Mononuclear cell (primary cell): ENCODE measurements at regions not wholly inside any gene's neighbourhood (a gene's known extent, or its start where the extent isn't known, plus 50 kb on each side); places are given as distances from the start of the nearest gene placed in this dataset.

Experiments
- H3K27me3 ChIP-seq: 2 replicates; pipeline ENCODE4 v1.6.0; 2011; ENCODE audit warnings: low read length, control low read depth; ENCODE audit not compliant: insufficient read depth
- H3K4me1 ChIP-seq: 2 replicates; pipeline ENCODE4 v1.5.1; 2011; ENCODE audit warnings: mild to moderate bottlenecking, low read length, control low read depth; ENCODE audit not compliant: insufficient read depth
- H3K4me3 ChIP-seq: 2 replicates; pipeline ENCODE4 v1.5.1; 2011; ENCODE audit warnings: mild to moderate bottlenecking, low read length, moderate library complexity
- H3K9me3 ChIP-seq: 2 replicates; pipeline ENCODE4 v1.5.1; 2011; ENCODE audit warnings: low read depth, mild to moderate bottlenecking, control low read depth, low read length

DNA sequence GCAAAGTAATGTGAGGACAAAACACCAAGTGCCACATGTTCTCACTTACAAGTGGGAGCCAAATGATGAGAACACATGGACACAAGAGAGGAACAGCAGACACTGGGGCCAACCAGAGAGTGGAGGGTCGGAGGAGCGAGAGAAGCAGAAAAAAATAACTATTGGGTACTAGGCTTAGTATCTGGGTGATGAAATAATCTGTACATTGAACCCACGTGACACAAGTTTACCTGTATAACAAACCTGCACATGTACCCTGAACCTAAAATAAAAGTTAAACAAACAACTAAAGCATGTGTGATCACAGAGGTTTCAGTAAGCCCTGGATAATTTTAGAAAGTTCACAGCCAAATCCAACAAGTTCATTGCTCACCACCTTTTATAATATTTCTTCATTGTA is 160.1 kb downstream of the TENT4A start:
- no peaks in the 10 kb centered on the region for H3K4me1 ChIP-seq
- no peak overlapping the region for H3K4me3 ChIP-seq
- H3K27me3 ChIP-seq, result no peaks in the 10 kb centered on the region
- no peaks in the 10 kb centered on the region for H3K9me3 ChIP-seq

GRCh38 chr5:6875376-6875775 is 162.1 kb downstream of the TENT4A start:
- H3K27me3 ChIP-seq, result no peaks in the 10 kb centered on the region
- H3K4me1 ChIP-seq, result no peaks in the 10 kb centered on the region
- no peaks in the 10 kb centered on the region for H3K9me3 ChIP-seq
- H3K4me3 ChIP-seq, result no peak overlapping the region

- H3K4me1 ChIP-seq, result no peaks in the 10 kb centered on the region
- no peaks in the 10 kb centered on the region for H3K9me3 ChIP-seq
- no peak overlapping the region for H3K4me3 ChIP-seq
- no peaks in the 10 kb centered on the region for H3K27me3 ChIP-seq
Observed at GRCh38 chr5:6877986-6878828, 165.0 kb downstream of the TENT4A start.

- Histone ChIP-seq H3K9me3 (peaks cover 19% of the 10 kb centered on the region), H3K4me3 (no peak overlapping the region), H3K4me1 (no peaks in the 10 kb centered on the region), H3K27me3 (no peaks in the 10 kb centered on the region)
Observed at GRCh38 chr5:6885581-6885980, 172.3 kb downstream of the TENT4A start.

DNA sequence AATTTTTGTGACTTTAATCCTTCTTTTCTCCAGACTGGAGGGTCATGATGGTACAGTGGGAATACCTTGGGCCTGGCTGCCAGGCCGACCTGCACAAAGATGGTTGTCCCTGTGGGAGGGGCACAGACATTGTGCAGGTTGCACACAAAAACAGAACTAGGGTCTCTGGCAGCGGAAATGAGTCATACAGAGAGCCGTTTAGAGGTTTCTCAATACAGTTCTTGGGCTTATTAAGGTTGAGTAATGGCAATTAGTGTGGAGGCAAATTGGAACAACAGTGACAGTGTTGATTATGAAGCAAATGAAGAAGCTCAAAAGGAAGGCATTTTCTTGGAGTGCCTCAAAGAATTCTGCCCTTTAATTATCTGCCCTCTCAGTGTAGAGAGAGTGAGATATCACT is 173.6 kb downstream of the TENT4A start:
- Histone ChIP-seq H3K4me3 (no peak overlapping the region), H3K4me1 (no peaks in the 10 kb centered on the region), H3K27me3 (no peaks in the 10 kb centered on the region), H3K9me3 (peaks cover 19% of the 10 kb centered on the region)

DNA sequence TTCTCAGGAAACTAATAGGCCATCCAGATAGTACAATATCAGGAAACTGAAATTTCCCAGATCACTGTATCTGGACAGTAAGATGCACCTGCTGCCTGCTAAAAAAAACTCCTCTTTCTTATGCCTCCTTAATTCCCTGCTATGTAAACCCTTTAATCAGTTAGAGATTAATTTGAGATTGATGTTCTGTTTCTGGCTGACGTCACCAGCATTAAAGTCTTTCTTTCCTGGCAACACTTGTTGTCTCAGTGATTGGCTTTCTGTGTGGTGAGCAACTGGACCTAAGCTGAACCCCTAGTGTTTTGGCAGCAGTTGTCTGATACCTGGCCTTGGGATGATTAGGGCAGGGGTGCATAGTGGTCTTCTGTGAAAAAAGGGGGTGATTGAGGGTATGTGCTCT is 175.8 kb downstream of the TENT4A start:
- no peak overlapping the region for H3K4me3 ChIP-seq
- H3K27me3 ChIP-seq, result no peaks in the 10 kb centered on the region
- H3K9me3 ChIP-seq, result peaks cover 19% of the 10 kb centered on the region
- H3K4me1 ChIP-seq, result no peaks in the 10 kb centered on the region

DNA sequence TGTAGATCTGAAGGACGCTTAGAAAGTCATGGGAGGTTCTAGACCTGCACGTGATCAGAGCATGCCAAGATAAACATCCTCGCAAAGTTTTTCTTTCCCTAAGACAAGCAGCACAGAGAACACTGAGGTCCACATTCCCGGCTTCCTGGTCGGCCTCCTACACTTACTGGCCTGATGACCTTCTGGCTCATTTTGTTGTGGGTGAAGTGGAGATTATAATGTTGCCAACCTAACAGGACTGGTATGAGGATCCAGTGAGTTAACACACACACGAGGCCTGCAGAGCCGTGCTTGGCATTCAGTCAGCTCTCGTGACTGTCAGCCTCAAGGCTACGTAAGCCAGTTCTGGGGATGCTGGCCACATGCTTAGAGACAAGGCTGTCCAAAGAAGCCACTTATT is 186.0 kb downstream of the TENT4A start:
- no peak overlapping the region for H3K4me3 ChIP-seq
- no peaks in the 10 kb centered on the region for H3K9me3 ChIP-seq
- no peaks in the 10 kb centered on the region for H3K27me3 ChIP-seq
- H3K4me1 ChIP-seq, result no peaks in the 10 kb centered on the region

DNA sequence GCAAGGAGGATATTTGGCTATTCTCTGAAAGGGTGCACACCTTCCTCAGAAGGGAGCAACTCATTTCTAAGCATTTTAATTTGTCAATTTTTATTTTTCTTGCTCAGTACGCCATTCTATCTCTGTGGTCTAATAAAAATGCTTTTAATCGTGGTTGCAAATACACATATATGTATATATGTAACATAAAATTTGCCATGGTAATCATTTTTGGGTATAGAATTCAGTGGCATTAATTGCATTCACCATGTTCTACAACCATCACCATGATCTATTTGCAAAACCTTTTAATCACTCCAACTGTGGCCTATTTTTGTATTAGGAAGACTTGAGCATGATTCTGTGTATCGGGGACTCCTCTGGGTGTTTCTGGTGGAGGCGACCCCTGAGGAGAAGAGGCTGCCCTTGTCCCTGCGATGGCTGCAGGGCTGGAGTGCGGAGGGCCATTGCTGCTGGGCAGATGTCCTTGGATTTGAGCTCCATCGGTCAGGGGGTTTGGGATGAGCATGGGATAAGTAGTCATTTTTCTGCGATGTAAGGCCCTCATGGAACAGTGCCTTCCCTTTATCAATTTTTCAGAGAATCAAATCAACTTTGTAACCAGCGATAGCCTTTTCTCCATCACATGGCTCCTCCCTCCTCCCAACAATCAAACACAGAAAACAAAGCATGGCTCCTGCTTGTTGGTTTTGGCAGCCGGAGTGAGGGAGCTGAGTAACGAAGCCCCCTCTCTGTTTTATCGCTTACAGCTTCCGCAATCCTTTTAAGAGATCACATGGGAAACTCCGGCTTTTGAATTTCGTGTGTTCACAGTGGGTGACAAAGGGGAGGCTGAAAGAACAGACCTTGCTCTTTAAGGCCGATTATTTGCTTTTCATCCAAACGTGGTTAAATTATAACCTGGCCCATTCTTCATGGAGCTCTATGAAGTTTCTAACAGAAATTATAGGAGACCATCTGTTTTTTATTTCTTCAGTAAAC is 187.3 kb downstream of the TENT4A start:
- no peaks in the 10 kb centered on the region for H3K9me3 ChIP-seq
- no peaks in the 10 kb centered on the region for H3K4me1 ChIP-seq
- H3K27me3 ChIP-seq, result no peaks in the 10 kb centered on the region
- H3K4me3 ChIP-seq, result no peak overlapping the region

DNA sequence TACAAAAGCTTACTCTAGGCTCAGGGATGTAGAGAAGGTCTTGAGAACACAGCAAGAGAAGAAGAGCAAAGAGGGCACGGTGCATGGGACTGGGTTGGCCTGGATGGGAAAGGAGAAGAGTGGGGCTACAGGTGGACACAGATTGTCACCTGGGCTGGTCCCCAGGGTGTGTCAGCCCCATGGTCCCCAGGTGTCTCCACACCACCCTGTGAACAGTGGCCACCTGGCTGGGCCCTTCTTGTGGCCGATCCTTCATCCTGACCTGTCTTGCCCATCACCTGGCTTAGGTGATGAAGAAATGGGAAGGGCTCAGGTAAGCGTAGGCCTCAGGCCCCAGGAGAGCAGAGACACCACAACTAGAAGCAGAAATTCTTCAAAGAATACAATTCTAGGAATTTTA is 188.9 kb downstream of the TENT4A start:
- Histone ChIP-seq H3K9me3 (no peaks in the 10 kb centered on the region), H3K27me3 (no peaks in the 10 kb centered on the region), H3K4me1 (no peaks in the 10 kb centered on the region), H3K4me3 (no peak overlapping the region)

DNA sequence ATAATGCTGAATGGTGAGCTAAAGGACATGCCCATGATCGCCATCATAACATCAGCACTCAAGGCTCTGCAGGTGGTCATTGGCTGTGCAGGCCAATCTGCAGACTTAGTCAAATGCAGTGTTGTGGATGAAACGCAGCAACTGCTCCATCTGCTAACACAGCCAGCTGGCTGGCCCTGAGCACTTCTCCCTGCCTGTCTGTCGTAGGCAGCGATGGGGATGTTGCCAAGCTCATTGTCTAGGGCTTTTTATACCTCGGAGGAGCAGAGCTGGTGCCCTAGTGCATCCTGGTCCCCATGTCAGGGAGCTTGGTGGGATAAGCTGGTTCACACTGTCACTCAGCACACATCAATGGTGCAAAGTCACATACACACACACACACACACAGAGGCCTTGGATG is 189.4 kb downstream of the TENT4A start:
- H3K27me3 ChIP-seq, result no peaks in the 10 kb centered on the region
- H3K4me1 ChIP-seq, result no peaks in the 10 kb centered on the region
- H3K9me3 ChIP-seq, result no peaks in the 10 kb centered on the region
- H3K4me3 ChIP-seq, result no peak overlapping the region

DNA sequence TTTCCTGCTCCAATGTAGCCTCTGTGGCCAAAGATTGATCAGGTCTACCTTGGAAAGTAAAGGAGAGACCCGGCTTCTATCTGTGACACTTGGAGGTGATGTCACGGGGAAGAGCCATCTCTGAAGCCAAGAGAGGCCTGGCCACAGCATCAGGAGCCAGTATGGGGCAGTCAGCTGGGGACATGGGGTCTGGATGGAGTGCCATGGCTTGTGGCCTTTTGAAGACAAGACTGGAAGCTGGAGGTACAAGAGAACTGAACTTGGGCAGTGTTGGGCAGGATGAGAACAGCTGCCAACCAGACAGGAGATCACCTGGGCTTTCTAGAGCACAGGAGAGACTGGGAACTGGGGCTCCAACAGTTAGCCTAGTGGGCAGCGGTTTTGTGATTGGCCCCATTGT is 190.7 kb downstream of the TENT4A start:
- H3K9me3 ChIP-seq, result no peaks in the 10 kb centered on the region
- H3K4me1 ChIP-seq, result no peaks in the 10 kb centered on the region
- no peaks in the 10 kb centered on the region for H3K27me3 ChIP-seq
- H3K4me3 ChIP-seq, result no peak overlapping the region

GRCh38 chr5:6904860-6905259 is 191.6 kb downstream of the TENT4A start:
- Histone ChIP-seq H3K4me3 (no peak overlapping the region), H3K4me1 (no peaks in the 10 kb centered on the region), H3K27me3 (no peaks in the 10 kb centered on the region), H3K9me3 (no peaks in the 10 kb centered on the region)

DNA sequence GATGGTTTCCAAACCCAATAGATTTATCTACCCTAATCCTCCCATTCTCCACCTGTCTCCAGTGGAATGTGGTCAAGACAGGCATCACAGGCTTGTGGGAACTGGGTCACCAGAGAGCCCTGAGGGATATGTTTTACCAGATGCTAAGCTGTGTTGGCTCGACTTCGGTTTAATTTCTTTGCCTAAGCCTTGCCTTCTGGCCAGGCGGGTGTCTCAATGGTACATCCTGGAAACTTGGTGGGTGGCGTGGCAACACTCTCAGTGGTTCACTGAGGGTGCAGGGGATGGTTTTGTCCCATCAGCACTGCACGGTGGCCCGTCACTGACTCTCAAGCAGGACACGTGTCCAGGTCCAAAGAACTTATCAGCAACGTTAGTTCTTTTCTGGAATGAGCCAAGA is 192.2 kb downstream of the TENT4A start:
- no peaks in the 10 kb centered on the region for H3K27me3 ChIP-seq
- no peaks in the 10 kb centered on the region for H3K4me1 ChIP-seq
- H3K9me3 ChIP-seq, result no peaks in the 10 kb centered on the region
- no peak overlapping the region for H3K4me3 ChIP-seq

- no peaks in the 10 kb centered on the region for H3K27me3 ChIP-seq
- H3K4me3 ChIP-seq, result no peak overlapping the region
- no peaks in the 10 kb centered on the region for H3K9me3 ChIP-seq
- no peaks in the 10 kb centered on the region for H3K4me1 ChIP-seq
Observed at GRCh38 chr5:6905883-6906282, 192.7 kb downstream of the TENT4A start.

DNA sequence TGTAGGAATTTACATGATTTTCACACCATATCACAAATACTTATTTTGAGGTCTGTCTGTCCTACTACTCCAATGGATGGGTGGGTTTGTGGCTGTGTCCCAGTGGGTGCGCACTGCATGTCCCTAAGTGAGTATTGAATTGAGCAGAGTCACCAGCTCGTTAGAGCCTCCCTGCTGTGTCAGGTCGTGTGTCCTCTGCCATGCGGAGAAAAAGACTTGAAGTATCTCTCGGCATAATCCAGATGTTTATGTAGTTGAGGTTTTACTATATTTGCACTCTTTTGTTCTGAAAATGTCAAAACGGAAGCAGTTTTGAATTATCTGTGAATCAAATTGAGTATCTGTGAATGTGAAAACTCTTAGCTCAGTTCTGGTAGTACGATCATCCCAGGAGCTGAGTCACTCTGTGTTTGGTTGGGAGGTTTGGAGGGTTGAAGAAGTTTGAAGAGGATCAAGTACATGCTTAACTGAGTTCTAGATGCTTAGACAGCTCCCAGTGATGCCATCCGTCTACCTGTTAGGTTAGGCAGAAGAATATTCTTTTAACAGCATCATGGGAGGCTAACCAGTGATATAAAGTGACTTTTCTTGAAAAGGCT is 194.2 kb downstream of the TENT4A start:
- Histone ChIP-seq H3K9me3 (no peaks in the 10 kb centered on the region), H3K4me3 (no peak overlapping the region), H3K27me3 (no peaks in the 10 kb centered on the region), H3K4me1 (no peaks in the 10 kb centered on the region)
